ES-I3 (cell line): ENCODE measurements at regions not wholly inside any gene's neighbourhood (a gene's known extent, or its start where the extent isn't known, plus 50 kb on each side); places are given as distances from the start of the nearest gene placed in this dataset.
"Not testable (repeated sequence)": the region's sequence is repeated elsewhere in the genome, so short reads cannot be mapped to it uniquely, and the experiment has no call there.

Experiments
- H3K36me3 ChIP-seq: 2 replicates; pipeline ENCODE4 v1.6.1; 2013; ENCODE audit warnings: mild to moderate bottlenecking, low read length, control low read depth, moderate library complexity; ENCODE audit not compliant: insufficient read depth
- H3K4me1 ChIP-seq: 2 replicates; pipeline ENCODE4 v1.6.1; 2013; ENCODE audit warnings: mild to moderate bottlenecking, control low read depth, low read length; ENCODE audit not compliant: insufficient read depth
- H3K9ac ChIP-seq: 2 replicates; pipeline ENCODE4 v1.6.1; 2013; ENCODE audit warnings: low read depth, mild to moderate bottlenecking, low read length, moderate library complexity
- H3K9me3 ChIP-seq: 2 replicates; pipeline ENCODE4 v1.6.1; 2013; ENCODE audit warnings: mild to moderate bottlenecking, low read length, moderate library complexity; ENCODE audit not compliant: control insufficient read depth, insufficient read depth

DNA sequence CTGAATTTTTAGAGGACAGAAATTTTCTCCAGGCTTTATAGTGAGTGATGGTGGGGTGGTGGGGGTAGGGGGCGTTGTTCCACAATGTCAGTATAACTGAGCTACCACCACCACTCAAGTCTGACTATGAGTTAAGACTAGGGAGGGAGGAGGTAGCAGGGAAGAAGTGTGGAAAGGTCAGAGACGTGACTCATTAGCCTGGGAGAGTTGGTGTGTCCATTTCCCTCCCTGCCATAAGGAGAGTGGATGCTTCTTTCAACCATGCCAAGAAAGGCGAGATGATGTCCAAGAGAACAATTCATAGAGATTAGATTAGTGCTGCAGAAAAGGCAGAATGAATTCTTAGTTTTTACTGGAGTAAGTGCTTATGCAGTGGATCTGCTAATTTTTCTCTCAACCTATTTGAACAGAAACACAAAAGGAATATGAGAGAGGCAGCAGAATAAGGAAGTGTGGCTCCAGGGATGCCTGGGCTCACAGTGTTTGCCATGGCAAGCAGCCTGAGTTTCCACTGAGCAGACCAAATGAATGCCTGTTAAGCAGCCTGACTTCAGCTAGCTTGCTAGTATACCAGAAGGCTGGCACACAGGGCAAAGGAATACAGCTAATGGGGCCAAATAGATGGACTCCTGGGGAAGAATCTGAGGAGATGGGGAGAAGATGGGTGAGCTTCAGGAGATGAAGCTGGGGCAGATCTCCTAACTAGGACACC is 708.9 kb downstream of the NTRK3 start:
- Histone ChIP-seq H3K4me1 (no peaks in the 10 kb centered on the region), H3K9me3 (no peaks in the 10 kb centered on the region), H3K9ac (no peak overlapping the region), H3K36me3 (no peaks in the 10 kb centered on the region)

DNA sequence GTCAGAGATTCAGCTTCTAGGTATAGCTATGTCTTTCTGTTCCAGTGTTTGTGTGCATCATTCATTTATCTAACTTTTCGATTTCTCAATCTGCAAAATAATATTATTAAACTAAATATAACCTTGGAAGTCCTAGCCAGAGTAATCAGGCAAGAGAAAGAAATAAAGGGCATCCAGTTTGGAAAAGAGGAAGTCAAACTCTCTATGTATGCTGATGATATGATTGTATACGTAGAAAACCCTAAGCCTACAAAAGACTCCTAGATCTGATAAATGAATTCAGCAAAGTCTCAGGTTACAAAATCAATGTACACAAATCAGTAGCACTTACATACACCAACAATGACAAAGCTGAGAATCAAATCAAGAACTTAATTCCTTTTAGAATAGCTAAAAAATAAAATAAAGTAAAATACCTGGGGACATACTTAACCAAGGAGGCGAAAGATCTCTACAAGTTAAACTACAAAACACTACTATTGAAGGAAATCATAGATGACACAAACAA is 718.2 kb downstream of the NTRK3 start:
- no peaks in the 10 kb centered on the region for H3K9me3 ChIP-seq
- H3K4me1 ChIP-seq, result no peaks in the 10 kb centered on the region
- H3K9ac ChIP-seq, result no peak overlapping the region
- H3K36me3 ChIP-seq, result no peaks in the 10 kb centered on the region

- no peaks in the 10 kb centered on the region for H3K9me3 ChIP-seq
- no peaks in the 10 kb centered on the region for H3K36me3 ChIP-seq
- no peaks in the 10 kb centered on the region for H3K4me1 ChIP-seq
- no peak overlapping the region for H3K9ac ChIP-seq
These were observed 719.2 kb downstream of the NTRK3 start for GRCh38 chr15:87537295-87537694.

DNA sequence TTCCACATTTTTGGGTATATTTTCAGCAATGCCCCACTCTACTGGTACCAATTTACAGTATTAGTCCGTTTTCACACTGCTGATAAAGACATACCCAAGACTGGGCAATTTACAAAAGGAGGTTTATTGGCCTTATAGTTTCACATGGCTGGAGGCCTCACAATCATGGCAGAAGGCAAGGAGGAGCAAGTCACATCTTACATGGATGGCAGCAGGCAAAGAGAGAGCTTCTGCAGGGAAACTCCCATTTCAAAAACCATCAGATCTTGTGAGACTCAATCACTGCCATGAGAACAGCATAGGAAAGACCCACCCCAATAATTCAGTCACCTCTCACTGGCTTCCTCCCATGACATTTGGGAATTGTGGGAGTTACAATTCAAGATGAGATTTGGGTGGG is 722.9 kb downstream of the NTRK3 start:
- not testable (repeated sequence) for H3K9me3 ChIP-seq, H3K4me1 ChIP-seq, H3K36me3 ChIP-seq, H3K9ac ChIP-seq

DNA sequence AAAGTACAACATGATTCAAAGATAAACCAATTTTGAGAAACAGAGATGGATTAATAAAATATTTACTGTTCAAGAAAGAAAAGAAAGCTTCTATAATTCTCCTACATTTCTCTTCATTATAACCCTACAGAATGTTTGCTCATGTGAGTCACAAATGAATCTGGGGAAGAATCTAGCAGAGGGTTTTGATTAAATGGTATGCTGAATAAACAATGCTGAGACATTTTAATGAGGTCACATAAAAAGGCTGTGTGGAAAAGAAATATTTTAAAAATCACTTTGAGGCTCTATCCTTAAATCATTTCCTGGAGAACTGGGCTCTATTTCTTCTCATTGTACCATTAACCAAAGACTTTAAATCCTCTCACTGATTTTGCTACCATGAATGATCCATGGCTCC is 727.7 kb downstream of the NTRK3 start:
- no peaks in the 10 kb centered on the region for H3K9me3 ChIP-seq
- no peak overlapping the region for H3K9ac ChIP-seq
- H3K4me1 ChIP-seq, result no peaks in the 10 kb centered on the region
- H3K36me3 ChIP-seq, result no peaks in the 10 kb centered on the region

- no peaks in the 10 kb centered on the region for H3K4me1 ChIP-seq
- H3K9me3 ChIP-seq, result no peaks in the 10 kb centered on the region
- H3K9ac ChIP-seq, result no peak overlapping the region
- no peaks in the 10 kb centered on the region for H3K36me3 ChIP-seq
These were observed 728.7 kb downstream of the NTRK3 start for GRCh38 chr15:87527875-87528274.

GRCh38 chr15:87527416-87527815 is 729.1 kb downstream of the NTRK3 start:
- Histone ChIP-seq H3K4me1 (no peaks in the 10 kb centered on the region), H3K9ac (no peak overlapping the region), H3K36me3 (no peaks in the 10 kb centered on the region), H3K9me3 (no peaks in the 10 kb centered on the region)

DNA sequence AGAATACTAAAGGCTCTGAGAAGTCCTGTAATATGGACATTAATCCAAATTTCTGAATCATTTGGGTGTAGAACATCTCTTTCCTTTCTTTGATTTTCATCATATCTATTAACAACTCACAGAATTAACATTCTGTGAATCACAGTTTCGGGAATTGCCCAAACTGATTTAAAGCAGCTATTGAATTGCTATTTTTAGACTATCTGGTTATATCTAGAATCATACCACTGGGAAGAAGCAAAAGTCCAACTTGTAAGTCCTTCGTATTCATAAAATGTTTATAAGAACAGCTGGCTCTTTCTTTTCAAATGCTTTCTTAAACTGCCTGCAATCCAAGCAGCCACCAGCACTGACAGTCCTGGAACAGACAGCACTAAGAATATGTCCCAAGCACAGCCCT is 733.0 kb downstream of the NTRK3 start:
- Histone ChIP-seq H3K4me1 (no peaks in the 10 kb centered on the region), H3K36me3 (no peaks in the 10 kb centered on the region), H3K9ac (no peak overlapping the region), H3K9me3 (no peaks in the 10 kb centered on the region)

GRCh38 chr15:87522997-87523396 is 733.5 kb downstream of the NTRK3 start:
- no peaks in the 10 kb centered on the region for H3K4me1 ChIP-seq
- H3K9me3 ChIP-seq, result no peaks in the 10 kb centered on the region
- no peak overlapping the region for H3K9ac ChIP-seq
- H3K36me3 ChIP-seq, result no peaks in the 10 kb centered on the region

- no peaks in the 10 kb centered on the region for H3K9me3 ChIP-seq
- H3K36me3 ChIP-seq, result no peaks in the 10 kb centered on the region
- no peak overlapping the region for H3K9ac ChIP-seq
- no peaks in the 10 kb centered on the region for H3K4me1 ChIP-seq
These were observed 737.6 kb downstream of the NTRK3 start for GRCh38 chr15:87518957-87519356.

DNA sequence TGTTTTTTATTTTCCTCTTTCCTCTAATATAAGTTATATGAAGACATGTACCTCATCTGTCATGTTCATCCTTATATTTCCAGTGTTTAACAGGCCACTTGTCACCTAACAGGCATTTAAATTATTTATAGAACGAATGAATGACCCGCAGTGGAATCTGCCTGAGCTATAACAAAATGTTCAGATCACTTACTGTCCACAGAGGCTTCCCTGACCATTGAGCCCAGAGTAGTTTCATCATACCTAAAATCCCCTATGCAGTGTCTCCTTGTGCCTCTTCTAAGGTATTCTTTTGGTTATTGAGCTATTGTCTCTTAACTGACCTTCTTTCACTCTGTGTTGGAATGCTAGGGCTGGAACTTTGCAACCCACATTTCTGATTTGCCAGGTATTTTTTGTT is 748.5 kb downstream of the NTRK3 start:
- Histone ChIP-seq H3K36me3 (no peaks in the 10 kb centered on the region), H3K9ac (no peak overlapping the region), H3K4me1 (no peaks in the 10 kb centered on the region), H3K9me3 (no peaks in the 10 kb centered on the region)

- H3K9me3 ChIP-seq, result no peaks in the 10 kb centered on the region
- no peaks in the 10 kb centered on the region for H3K4me1 ChIP-seq
- no peaks in the 10 kb centered on the region for H3K36me3 ChIP-seq
- H3K9ac ChIP-seq, result no peak overlapping the region
These were observed 754.4 kb downstream of the NTRK3 start for GRCh38 chr15:87502173-87502572.

DNA sequence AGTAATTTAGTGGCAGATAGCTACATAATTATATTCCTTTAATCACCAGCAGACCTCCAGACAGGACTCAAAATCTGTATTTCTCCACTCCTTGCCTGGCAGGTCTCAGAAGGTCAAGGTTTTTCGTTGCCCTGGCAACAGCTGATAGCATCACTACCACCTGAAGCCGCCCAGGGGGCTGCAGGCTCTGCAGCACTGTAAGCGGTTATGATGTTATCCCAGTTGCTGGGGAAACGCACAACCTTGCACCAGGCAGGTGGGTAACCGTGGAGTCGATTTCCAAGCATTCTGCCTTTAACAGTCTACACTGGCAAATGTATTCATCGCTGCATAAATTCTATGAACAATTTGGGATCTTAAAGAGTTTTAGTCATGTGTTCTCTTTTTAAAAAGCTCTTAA is 756.3 kb downstream of the NTRK3 start:
- Histone ChIP-seq H3K9ac (no peak overlapping the region), H3K4me1 (no peaks in the 10 kb centered on the region), H3K9me3 (no peaks in the 10 kb centered on the region), H3K36me3 (no peaks in the 10 kb centered on the region)

- peaks cover 3% of the 10 kb centered on the region; the same call in 1 of the 2 replicates for H3K9me3 ChIP-seq
- H3K9ac ChIP-seq, result no peak overlapping the region
- H3K36me3 ChIP-seq, result no peaks in the 10 kb centered on the region
- H3K4me1 ChIP-seq, result no peaks in the 10 kb centered on the region
These were observed 758.0 kb downstream of the NTRK3 start for GRCh38 chr15:87498560-87498959.

GRCh38 chr15:87496795-87497194 is 759.7 kb downstream of the NTRK3 start:
- H3K36me3 ChIP-seq, result no peaks in the 10 kb centered on the region
- H3K4me1 ChIP-seq, result no peaks in the 10 kb centered on the region
- H3K9me3 ChIP-seq, result peaks cover 3% of the 10 kb centered on the region; the same call in 1 of the 2 replicates
- H3K9ac ChIP-seq, result no peak overlapping the region
